ENCODE measurements at regions not wholly inside any gene's neighbourhood (a gene's known extent, or its start where the extent isn't known, plus 50 kb on each side); places are given as distances from the start of the nearest gene placed in this dataset.

- no peaks in the 10 kb centered on the region for H3K36me3 ChIP-seq
- no peak for ATAC-seq
- peak overlapping the region in 3 of 10 donors; percentile 56 to 72 (median 59) for H3K27ac ChIP-seq
- intact Hi-C loops (cut with DNase I) = no loop called here
- H3K27me3 ChIP-seq = no peaks in the 10 kb centered on the region
- peaks cover 0 to 13% (median 5%) of the 10 kb centered on the region in 9 donors for H3K4me1 ChIP-seq
- WGBS, 2 donors = 90 to 96% methylated on average over 14 of the region's 14 CpGs
- no peak overlapping the region for H3K4me3 ChIP-seq
- no peak for DNase-seq
- TF ChIP-seq, protein P1, sequence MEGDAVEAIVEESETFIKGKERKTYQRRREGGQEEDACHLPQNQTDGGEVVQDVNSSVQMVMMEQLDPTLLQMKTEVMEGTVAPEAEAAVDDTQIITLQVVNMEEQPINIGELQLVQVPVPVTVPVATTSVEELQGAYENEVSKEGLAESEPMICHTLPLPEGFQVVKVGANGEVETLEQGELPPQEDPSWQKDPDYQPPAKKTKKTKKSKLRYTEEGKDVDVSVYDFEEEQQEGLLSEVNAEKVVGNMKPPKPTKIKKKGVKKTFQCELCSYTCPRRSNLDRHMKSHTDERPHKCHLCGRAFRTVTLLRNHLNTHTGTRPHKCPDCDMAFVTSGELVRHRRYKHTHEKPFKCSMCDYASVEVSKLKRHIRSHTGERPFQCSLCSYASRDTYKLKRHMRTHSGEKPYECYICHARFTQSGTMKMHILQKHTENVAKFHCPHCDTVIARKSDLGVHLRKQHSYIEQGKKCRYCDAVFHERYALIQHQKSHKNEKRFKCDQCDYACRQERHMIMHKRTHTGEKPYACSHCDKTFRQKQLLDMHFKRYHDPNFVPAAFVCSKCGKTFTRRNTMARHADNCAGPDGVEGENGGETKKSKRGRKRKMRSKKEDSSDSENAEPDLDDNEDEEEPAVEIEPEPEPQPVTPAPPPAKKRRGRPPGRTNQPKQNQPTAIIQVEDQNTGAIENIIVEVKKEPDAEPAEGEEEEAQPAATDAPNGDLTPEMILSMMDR (IDR thresholded peaks at IDR 0.05) = no peak
- H3K9me3 ChIP-seq = peaks cover 0 to 3% (median 0%) of the 10 kb centered on the region in 11 donors
Measured at GRCh38 chr2:20515290-20516220, 68.7 kb downstream of the RHOB start.

DNA sequence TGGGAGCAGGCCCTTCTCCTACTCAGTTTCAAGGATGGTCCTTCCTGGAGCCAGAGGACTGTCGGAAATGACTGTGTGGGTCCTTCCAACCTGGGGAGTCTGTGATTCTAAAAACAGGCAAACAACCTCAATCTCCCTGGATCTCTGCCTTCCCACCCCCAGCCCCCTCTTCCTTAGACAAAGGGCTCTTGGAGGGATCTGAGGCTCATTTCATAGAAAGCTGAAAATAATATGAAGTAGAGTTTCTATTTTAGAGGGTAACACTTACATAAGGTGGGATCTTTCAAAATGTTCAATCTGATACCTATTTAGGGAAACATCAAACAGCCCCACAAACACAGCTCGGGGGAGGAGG is 69.4 kb downstream of the RHOB start:
- DNase-seq (no peak), ATAC-seq (no peak)
- intact Hi-C loops (cut with DNase I) = no loop called here
- peaks cover 0 to 3% (median 0%) of the 10 kb centered on the region in 11 donors for H3K9me3 ChIP-seq
- H3K4me1 ChIP-seq = peaks cover 0 to 13% (median 5%) of the 10 kb centered on the region in 9 donors
- no peaks in the 10 kb centered on the region for H3K36me3 ChIP-seq
- 88 to 96% methylated on average over 2 of the region's 2 CpGs for WGBS, 2 donors
- H3K4me3 ChIP-seq = no peak overlapping the region
- H3K27me3 ChIP-seq = no peaks in the 10 kb centered on the region
- peak overlapping the region in 7 of 10 donors; percentile 37 to 72 (median 60) for H3K27ac ChIP-seq
- TF ChIP-seq, protein P1 (IDR thresholded peaks at IDR 0.05) = no peak

DNA sequence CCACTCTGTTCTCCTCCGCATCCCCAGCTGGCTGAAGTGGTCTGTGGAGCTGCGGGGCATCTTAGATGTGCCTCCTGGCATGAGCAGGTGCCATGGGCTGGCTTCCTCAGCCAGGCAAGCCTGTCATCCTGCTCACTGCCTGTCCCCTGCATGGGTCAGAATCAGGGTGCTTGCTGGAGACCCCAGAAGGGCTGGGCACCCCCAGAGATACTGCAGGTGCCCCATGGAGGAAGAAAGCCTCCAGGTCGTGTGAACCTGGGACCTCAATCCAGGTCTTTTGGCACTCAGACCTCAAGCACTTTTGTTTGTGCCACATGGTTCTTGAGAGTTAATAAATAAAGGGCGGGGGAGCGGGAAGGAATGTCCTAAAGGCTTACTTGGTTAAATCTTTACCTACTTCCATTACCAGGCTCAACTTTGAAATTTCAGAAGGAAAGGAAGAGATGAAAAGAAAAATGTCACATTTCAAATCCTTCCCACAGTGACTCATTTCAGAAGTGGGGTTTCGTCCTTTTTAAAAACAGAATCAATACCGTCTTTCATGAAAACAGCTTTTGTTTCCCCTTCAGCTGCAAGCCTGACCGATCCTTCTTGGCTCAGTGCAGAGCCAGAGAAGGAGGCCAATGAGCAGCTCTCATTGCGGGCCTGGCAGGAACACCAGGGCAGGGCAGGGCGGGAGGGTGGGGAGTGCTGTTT is 69.9 kb downstream of the RHOB start:
- intact Hi-C loops (cut with DNase I) = no loop called here

DNA sequence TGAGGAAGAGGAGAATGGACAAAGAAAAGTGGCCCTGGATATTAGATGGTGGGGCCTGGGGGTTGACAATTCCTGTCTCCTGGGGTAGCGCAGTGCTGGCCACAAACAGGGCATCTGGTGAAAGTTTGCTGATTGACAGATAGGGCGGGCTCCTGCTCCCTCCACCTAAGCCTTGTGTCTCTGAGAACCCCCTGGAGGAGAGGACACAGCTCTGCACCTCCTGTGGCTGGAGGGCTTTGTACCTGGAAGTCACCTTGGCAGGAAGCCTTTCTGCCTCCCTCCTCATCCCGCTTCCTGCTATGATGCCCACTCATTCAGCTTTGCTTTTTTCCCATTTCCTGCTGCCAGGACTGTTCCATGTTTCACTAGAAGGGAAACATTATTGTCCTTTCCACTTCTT is 72.4 kb downstream of the RHOB start:
- Histone ChIP-seq H3K27me3 (no peaks in the 10 kb centered on the region), H3K27ac (no peak overlapping the region), H3K36me3 (no peaks in the 10 kb centered on the region), H3K4me3 (no peak overlapping the region), H3K4me1 (peaks cover 2 to 33% (median 15%) of the 10 kb centered on the region in 9 donors), H3K9me3 (peaks cover 0 to 3% (median 0%) of the 10 kb centered on the region in 11 donors)
- DNase-seq (no peak), ATAC-seq (no peak)
- intact Hi-C loops (cut with DNase I) = no loop called here
- TF ChIP-seq, protein P1 (IDR thresholded peaks at IDR 0.05) = no peak
- 98 to 100% methylated on average over 3 of the region's 3 CpGs for WGBS, 2 donors

More for the DNA sequence above, 69.9 kb downstream of the RHOB start:
- peaks cover 0 to 13% (median 5%) of the 10 kb centered on the region in 9 donors for H3K4me1 ChIP-seq
- H3K4me3 ChIP-seq = no peak overlapping the region
- DNase-seq = no peak
- ATAC-seq = peak in 7 of 8 donors; percentile 40 to 70 (median 61)
- H3K9me3 ChIP-seq = peaks cover 0 to 3% (median 0%) of the 10 kb centered on the region in 11 donors
- H3K27ac ChIP-seq = peak overlapping the region in 8 of 10 donors; percentile 34 to 70 (median 58)
- H3K36me3 ChIP-seq = no peaks in the 10 kb centered on the region
- no peaks in the 10 kb centered on the region for H3K27me3 ChIP-seq
- TF ChIP-seq, protein P1 (IDR thresholded peaks at IDR 0.05) = no peak
- 75 to 76% methylated on average over 10 of the region's 10 CpGs for WGBS, 2 donors

Measured in heart right ventricle (tissue), 16 donors.